Choroid plexus epithelial cell (primary cell): ENCODE measurements at regions not wholly inside any gene's neighbourhood (a gene's known extent, or its start where the extent isn't known, plus 50 kb on each side); places are given as distances from the start of the nearest gene placed in this dataset.

Source experiments
- DNase-seq: peaks from one replicate; pipeline ENCODE4 v3.0.0-alpha.2; 2010; ENCODE audit warnings: low read depth
- H3K4me3 ChIP-seq: 2 replicates; pipeline ENCODE4 v1.5.1; 2011; ENCODE audit warnings: low read depth, mild to moderate bottlenecking, control low read depth, low read length, moderate library complexity
- TF ChIP-seq, protein P1 (sequence below): conservative IDR thresholded peaks from 2 replicates; pipeline ENCODE4 v1.5.1; 2011; ENCODE audit warnings: low read depth, mild to moderate bottlenecking, control low read depth, inconsistent platforms, low read length, moderate library complexity

DNA sequence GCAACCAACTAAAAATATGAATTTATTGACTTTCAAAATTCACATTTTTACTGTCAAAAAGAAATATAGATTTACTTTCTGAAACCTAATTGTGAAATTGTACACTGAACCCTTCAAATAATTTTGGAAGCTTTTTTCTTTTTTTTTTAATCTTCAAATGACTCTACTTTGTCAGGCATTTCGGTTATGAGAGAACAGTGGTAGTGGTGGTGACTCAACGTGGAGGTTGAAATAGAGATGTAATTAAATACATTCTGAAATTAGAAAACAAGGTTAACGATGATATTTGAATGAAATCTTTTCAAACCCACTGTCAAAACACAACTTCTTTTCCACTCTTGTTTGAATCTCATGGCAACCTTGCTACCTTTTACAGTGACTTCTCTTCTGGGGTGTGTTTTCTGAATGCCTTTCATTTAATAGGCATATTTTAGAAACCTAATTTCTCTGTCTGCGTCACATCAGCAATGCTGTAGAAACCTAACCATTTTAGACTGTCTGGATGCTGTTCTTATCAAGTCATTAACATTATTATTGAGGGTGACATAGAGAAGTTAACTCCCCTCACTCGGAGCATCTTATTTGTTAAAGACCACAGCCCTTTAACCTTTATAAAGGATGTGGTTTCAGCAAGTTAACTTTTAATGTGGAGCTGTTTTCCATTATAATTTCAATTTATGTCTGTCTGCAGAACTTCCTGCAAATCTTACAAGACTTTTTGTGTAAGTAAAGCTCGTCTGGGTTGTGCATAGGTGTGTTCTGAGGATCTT is 136.8 kb downstream of the PCDH7 start:
- TF ChIP-seq, protein P1, sequence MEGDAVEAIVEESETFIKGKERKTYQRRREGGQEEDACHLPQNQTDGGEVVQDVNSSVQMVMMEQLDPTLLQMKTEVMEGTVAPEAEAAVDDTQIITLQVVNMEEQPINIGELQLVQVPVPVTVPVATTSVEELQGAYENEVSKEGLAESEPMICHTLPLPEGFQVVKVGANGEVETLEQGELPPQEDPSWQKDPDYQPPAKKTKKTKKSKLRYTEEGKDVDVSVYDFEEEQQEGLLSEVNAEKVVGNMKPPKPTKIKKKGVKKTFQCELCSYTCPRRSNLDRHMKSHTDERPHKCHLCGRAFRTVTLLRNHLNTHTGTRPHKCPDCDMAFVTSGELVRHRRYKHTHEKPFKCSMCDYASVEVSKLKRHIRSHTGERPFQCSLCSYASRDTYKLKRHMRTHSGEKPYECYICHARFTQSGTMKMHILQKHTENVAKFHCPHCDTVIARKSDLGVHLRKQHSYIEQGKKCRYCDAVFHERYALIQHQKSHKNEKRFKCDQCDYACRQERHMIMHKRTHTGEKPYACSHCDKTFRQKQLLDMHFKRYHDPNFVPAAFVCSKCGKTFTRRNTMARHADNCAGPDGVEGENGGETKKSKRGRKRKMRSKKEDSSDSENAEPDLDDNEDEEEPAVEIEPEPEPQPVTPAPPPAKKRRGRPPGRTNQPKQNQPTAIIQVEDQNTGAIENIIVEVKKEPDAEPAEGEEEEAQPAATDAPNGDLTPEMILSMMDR, result no peak
- H3K4me3 ChIP-seq, result no peak overlapping the region
- no peak for DNase-seq

DNA sequence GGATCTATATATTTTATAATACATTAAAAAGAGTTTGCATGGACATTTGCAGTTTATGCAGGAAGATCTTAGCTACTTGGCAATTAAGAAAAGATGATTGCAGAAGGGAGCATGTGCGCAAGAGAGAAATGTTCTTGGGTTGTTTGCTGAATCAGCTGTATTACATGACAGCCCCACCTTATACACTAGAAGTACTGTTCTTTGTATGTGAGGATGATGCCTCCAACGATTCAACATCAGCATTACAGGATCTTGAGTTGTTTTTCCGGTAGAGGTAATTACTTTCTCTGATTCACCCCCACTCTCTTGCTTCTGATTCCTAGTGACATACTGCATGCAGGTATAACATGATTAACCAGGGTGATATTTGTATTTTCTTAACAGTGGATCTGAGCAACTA is 140.8 kb downstream of the PCDH7 start:
- TF ChIP-seq, protein P1, result no peak
- H3K4me3 ChIP-seq, result no peak overlapping the region
- DNase-seq, result no peak

DNA sequence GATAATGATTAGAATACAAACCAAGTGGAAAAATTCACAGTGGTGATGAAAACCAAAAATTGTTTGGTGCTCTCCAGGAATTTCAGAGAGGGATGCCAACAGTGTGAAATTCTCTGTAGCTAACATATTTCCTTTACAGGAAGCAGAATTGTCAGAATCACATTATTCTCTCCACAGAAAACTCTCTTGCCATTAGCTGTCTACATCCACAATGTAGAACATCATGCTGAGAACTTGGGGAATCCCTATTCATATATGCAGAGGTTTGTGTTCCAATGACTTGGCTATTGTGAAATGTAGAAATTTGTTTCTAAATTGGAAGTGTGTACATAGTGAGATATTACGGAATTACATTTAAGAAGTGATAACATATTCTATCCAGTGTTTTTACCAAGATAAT is 142.0 kb downstream of the PCDH7 start:
- TF ChIP-seq, protein P1, result no peak
- H3K4me3 ChIP-seq, result no peak overlapping the region
- DNase-seq, result no peak

DNA sequence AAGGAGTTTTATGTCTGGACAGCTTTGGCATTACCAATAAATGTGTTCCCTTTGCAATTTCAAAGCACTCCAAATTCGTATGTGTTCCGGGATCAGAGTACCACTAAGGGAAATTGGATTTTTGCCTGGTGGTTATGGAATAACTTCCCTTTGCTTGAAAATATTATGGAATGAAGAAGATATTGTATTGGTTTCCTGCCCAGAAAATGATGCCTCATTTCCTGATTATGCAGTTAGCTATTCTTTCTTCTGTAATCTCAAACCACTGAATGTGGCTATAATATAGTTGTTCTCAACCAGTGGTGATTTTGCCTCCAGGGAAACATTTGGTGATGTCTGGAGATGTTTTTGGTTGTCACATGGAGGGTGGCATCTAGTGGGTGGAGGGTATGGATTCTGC is 142.9 kb downstream of the PCDH7 start:
- TF ChIP-seq, protein P1, result no peak
- DNase-seq, result peak; percentile 40
- no peak overlapping the region for H3K4me3 ChIP-seq

DNA sequence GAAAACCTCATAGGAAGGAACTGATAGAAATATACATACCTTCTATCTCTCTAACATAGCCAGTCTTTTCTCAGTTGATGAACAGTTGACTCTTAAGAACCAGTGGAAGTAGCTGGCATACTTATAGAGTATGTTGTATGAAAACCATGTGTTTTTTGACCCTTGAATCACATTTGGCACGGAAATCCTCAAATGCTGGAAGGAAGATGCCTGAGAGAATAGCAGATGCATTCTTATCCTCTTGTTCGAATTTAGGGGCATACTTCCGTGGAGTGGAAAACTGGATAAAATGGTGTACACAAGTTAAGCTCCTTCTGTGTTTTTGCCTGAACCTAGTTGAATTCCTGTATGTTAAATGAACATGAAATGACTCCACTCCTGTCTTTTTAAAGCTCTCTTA is 145.5 kb downstream of the PCDH7 start:
- no peak for DNase-seq
- TF ChIP-seq, protein P1, result no peak
- H3K4me3 ChIP-seq, result no peak overlapping the region

DNA sequence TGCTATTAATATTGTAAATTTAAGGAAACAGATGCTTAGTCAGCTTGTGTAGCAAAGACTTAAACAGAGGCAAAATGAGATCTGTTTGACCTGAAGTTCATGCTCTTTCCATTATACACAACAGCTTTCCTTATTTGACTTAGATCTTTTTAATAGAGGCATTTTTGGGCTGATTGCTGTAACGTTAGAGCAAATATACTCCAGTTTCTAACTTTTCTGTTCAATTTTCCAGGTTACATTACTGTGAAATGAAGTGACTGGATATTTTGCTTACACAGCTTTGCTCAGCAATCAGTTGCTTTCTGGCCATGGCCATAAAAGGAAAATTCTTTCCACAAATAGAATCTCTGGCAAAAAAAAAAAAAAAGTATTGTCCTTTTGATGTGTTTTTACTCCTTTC is 146.2 kb downstream of the PCDH7 start:
- TF ChIP-seq, protein P1, result no peak
- peak; percentile 46 for DNase-seq
- H3K4me3 ChIP-seq, result no peak overlapping the region

DNA sequence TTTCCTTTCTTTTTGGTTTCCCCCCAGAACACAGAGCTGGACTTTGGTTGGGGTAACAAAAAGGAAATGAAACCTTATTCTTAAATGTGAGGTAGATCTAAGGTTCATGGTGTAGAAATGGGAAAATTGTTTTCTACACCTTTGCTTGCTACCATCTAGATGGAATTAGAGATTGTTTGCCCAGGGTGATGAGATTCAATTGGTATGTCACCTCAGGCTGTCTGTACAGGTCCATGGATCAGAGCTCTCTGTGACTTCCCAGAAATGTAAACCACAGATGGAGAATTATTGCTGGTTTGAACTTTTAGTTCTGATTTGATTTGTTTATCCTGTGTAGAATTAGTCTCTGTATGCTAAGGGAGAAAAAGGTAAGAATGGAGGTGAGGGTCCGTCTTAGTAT is 146.7 kb downstream of the PCDH7 start:
- TF ChIP-seq, protein P1, result no peak
- no peak for DNase-seq
- no peak overlapping the region for H3K4me3 ChIP-seq
